NCI-H2196 treated with DMSO at 0.1 percent for 48 hours (cell line): ENCODE measurements at regions not wholly inside any gene's neighbourhood (a gene's known extent, or its start where the extent isn't known, plus 50 kb on each side); places are given as distances from the start of the nearest gene placed in this dataset.

Source experiments
- DNase-seq: peaks from one replicate; lab custom pipeline; 2025; ENCODE audit not compliant: unreplicated experiment; lab: John Stamatoyannopoulos, UW

DNA sequence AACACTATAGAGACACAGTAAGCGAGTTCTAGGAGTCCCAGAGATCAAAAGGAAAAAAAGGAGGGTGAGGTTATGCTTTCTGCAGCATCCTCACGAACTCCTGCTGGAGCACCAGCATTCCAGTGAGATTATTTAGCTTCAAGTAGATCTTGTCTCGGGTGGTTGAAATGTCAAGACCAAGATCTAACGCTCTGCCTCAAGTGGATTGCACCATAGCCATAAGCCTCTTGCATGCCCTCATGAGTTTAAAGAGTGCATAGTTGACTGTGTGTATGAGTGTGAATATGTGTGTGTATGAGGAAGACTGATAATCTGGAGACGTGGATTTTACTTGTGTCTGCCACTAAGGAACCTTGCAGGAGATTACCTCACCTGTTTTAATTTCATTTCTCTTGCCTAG lies 335.3 kb upstream of the ADAMTSL1 start:
- no peak for DNase-seq

DNA sequence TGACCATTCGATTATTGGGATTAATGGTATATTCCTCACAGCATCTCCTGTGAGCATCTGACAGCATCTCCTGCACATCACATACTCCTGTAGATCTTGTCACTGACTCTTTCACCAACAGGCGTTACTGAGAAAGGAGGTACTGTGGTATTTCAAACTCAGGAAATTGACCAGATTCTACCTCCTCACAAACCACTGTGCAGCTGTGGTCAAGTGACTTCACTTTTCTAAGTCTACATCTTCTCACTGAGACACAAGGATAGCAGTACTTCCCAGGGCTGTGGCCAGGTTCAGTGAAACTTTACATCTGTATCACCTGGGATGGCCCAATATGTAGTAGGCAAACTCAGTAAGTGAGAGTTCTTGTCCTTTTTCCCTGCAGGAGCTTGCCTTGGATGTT lies 332.3 kb upstream of the ADAMTSL1 start:
- DNase-seq: no peak

DNA sequence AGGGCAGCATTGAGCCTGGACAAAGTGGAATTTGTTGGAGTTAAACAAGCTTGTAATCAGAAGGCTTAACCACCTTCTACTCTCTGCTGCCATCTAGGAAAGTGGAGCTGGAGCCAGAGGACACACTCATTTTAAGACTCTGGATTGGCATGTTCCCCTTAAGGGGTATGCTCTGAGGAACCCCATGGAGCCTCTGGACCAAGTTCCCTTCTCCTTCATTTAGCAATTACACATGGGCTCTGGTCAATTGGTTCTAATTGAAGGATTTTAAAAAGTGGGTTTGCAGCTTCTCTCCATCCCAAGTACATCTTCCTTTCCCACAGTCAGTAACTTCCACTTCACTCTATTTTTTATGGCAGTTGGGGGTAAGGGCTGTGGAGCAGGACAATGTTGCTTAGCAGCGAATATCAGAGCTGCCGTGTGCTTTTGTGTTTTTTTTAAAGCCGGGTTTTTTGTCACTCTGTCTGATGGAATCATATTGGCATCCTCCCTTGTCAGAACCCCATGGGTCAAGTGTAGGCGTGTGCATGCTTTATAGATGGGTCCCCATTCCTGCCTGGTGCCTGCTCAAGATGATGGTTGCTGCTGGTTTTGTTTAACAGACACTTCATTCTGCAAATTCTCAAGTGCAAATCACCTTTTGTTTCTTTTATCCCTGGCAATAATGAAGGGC lies 330.7 kb upstream of the ADAMTSL1 start:
- no peak for DNase-seq

DNA sequence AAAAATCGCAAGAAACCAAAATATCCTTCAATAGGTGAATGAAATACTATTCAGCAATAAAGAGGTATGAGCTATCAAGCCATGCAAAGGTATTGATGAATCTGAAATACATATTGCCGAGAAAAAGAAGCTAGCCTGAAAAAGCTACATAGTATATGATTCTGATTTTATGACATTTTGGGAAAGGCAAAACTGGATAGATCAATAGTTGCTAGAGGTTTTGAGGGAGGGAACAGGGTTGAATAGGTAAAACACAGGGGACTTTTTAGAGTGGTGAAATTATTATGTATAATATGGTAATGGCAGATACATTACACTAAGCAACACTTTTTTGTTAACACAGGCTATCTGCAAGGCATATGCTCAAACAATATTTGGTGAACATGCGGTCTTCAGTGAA lies 327.6 kb upstream of the ADAMTSL1 start:
- DNase-seq: no peak

DNA sequence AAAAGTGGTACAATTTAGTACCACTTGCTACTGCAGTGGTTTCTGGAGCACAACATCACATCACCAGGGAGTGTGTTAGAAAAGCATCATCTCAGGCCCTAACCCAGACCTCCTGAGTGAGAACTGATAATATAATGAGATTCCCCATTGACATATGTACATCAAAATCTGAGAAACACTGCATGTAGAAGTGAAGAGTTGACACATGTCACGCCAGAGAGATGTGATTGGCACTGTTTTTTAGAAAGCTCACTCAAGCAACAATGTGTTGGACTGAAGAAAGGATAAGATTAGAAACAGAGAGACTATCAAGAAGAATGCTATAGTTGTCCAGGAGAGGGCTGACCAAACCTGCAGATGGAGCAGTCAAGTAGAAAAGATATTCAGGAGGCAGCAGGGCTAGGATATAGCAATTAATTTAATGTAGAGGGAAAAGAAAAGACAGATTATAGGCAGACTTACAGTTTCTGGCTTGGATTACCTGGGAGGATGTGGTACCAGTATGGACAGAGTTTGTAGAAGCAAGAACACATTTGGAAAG lies 324.4 kb upstream of the ADAMTSL1 start:
- DNase-seq: no peak

DNA sequence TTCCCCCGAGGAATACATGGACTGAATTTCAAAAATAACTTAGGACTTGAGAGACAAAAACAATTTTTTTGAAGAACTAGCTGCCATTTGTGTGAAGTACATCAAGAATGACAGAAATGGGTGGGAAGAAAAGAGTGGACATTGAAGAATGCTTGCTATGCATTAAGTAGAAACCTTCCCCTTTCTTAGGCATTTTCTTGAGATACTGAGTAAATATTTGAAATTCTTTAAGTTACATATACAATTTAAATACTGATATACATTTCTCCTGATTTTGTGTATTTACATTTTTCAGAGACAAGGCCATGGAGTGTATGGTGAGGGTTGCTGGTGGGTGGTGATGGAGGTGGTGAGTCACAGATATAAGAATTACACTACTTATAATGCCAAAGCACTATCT lies 319.3 kb upstream of the ADAMTSL1 start:
- DNase-seq: no peak

DNA sequence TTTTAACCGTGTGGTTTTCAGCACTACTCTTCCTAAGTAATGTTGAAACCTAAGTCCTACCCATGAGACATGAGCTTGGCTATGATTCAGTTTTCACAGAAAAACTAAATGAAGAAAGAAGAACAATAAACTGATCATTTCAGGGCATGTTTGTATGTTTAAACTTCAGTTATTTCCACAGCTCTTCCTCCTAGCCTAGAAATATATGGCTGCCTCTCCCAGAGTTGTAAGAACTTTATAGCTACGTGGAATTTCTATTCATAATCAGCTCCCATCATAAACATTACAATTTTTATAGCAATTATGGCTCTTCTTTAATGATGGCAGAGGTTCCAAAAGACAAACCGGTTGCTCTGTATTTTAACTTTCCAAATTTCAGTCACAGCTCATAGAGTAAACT lies 314.7 kb upstream of the ADAMTSL1 start:
- DNase-seq: no peak

DNA sequence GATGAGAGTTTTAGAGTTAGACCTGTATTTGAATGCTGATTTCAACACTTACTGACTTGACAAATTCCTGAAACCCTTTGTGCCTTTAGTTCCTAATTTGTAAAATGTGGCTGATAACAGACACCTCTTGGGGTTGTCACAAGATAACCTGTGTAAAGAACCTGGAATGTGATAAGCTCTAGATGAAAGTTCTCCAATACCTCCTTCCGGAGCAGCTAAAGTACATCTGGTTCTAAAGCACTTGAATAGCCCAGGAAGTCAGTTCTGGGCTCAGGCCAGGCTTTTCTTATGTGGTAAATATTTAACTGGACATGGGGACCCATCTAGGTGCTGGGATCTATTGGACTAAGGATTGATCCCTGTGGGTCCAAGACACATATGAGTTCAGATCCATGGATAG lies 310.8 kb upstream of the ADAMTSL1 start:
- DNase-seq: no peak

DNA sequence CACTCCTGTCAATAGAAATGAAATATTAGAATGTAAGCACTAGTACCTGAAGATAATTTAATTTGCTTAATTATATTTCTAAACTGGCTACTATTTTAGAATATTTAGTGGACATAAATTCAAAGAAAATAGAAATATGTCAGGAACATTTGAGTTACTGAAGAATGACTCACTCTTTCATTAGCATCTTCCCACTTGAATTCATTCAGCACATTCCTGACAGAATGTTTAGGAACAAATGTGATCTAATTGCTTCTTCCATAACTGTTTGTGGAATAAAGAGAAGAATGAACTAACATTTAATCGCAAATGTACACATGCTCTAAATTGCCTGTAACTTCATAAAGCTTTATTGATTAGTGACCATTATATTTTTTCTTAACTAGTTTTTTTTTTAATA lies 306.2 kb upstream of the ADAMTSL1 start:
- DNase-seq: no peak

DNA sequence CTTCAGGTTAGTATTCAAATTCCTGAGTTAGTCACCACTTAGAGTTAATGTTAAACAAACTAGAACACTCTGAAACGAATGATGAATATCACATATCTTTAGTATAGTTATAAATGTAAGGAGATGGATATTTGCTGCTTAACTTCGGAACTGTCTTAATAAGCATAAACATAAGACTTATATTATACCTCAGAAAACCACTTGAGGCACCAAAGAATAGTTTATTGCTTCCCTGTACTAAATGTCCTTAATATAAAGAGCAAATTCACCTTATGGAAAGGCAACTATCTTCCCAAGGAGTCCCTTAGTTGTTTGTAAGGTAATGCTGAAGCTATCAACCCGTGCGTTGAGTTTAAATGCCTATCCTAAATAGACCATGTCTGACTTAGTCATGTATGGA lies 300.0 kb upstream of the ADAMTSL1 start:
- no peak for DNase-seq

DNA sequence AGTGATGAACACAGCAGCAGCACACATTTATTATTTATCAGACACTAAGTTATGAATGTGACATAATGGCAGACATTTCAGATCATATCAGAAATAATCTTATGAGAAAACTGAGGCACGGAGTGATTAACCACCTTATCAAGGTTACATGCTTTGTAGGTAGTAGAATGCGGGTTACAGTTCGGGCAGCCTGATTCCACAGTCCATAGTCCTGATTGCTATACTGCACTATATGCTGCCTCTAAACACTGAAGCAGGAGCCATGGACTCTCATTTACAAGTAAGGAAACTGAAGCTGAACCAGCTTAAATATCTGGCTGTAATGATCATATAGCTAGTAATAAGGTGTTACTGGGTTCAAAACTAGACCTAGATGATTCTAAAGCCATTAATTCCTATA lies 291.3 kb upstream of the ADAMTSL1 start:
- DNase-seq: no peak

DNA sequence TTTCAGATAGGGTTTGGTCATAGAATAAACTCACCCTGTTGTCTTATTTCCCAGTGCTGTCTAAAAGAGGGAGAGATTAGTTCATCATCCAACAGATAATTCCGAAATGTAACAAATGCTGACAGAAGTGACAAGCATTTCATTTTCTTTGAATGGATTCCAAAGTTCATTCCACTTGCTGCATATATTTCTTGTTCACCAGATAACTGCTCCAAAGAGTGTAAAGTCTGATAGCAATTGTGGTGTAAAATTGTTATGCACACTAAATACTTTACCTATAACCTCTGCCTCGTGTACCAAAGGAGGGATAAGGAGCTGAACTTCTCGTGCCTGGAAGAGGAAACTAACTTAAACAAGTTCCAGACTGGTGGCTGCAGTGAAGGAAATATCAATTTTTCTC lies 290.0 kb upstream of the ADAMTSL1 start:
- no peak for DNase-seq

DNA sequence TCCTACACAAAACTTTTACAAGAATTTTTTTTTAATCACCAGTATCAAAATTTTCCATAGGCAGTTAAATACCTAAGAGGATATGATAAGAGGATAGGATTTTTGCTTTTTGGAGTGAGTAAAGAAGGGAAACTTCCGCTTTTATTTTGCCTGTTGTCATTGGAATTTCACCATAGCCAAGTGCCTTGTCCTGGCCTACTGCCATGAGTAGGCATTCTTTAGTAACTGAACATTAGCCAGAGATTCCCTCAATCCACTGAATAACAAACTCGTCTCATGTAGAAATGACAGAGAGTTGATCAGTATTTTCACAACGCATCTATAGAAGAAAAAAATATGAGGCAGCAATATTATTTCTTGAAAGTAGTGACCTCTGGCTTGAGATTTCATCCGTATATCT lies 289.6 kb upstream of the ADAMTSL1 start:
- no peak for DNase-seq

DNA sequence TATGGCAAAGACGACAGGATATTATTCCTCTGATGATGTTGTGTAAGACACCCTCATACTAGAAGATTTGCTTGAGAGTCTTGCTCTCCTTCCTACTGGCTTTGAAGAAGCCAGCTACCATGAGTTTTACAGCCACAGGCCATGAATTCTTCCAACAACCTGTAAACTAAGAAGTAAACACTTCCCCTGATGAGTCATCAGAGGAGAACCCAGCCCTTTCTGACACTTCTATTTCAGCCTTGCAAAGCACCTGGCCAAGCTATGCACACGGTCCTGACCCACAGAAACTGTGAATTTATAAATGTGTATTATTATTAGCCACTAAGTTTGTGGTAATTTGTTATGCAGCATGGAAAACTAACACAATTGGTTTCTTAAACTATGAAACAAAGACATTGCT lies 288.8 kb upstream of the ADAMTSL1 start:
- no peak for DNase-seq

DNA sequence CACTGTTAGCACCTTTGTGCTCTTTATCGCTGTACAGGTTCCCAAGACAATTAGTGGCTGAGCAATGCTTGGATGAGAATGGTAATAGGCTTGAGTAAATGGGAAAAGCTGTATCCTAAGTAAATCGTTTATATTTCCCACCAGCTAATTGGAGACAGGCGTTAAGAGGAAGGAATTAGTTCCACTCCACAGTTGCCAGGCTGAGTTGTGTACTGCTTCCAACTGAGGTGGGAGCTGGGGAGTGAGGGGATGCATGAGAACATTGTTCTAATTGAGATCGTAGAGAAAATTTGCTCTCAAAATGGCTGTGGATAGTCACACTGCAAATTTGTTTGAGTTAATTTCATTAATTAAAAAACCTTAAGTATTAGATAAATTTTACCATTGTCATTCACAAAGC lies 285.0 kb upstream of the ADAMTSL1 start:
- no peak for DNase-seq

DNA sequence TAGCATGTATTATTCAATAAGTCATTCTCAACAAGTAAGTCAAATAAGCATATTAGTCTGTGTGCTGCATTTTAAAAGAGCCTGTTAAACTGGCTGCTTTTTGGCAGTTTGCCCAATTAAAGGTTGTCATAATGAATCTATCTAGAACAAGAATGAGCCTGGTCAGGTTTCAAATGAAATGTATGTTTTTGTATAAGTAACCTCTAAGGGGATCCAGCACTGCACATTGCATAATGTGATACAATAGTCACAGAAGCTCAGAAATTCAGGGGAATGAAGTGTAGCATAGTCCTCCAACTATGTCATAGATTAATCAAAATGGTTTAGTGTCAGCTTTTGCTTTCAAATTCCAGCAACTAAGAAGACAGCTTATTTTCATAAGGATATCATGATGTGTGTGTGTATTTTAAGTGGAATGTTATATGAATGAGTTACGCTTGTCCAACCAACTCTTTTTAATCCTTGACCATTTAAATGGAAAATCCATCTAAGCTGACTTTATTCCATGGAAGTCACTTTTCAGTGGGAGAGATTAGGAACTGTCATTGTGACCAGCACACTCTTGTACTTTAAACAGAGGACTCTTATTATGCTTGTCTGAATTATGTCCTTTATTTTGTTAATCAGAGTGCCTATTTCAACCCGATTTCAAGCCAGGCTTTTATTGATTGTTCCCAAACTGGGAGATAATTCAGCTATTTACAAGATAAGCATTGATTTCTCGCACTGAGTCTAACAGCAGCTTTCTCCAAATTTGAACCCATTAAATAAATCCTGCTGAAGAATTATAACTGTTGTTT lies 283.9 kb upstream of the ADAMTSL1 start:
- no peak for DNase-seq

DNA sequence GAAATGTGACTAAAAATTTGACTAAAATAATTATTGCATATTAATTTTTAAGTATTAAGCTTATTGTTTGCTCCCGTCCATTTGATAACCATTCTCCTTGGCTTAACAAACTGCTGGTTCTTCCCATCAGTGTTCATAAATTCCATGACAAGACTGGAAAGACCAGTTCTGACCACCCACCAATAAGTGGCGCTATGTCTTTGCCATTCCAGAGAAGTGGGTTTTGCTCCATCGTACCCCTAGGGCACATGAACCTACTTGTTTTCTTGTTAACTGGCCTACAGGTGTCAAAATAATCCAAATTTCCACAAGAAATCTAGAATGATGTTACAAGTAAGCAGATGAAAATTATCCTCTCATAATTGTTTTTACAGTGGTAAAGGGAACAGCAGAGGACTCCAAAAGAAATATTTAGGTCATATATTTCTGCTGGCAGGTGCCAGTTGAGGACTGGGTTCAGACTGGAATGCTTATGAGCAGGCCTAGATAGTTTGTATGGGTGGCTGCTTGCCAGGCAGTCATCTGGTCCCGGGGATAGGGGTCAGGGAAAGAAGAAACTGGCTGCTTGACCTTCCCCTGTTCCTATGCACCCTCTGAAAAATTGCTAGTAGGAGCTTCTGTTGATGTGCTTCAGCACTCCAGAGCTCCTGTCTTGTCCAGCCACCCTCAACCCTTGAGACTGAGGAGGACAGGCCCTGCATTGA lies 283.1 kb upstream of the ADAMTSL1 start:
- DNase-seq: no peak

DNA sequence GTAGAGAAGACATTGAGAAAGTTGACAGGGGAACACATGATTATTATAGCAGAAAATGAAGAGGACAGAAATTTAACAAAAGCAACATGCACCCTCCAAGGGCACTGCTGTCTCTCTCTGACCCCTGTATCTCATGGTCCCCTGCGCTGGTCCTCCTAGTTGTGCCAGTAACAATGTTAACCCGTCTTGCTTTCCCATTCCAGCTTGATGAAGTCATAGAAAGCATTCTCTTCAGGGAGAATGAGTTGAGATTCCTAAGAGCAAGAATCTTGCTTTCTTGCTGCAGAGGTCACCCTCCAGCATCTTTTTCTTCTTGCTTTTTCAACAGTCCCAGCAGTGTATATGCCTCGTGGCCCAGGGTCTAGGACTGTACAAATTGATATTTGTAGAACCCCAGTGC lies 279.6 kb upstream of the ADAMTSL1 start:
- no peak for DNase-seq

DNA sequence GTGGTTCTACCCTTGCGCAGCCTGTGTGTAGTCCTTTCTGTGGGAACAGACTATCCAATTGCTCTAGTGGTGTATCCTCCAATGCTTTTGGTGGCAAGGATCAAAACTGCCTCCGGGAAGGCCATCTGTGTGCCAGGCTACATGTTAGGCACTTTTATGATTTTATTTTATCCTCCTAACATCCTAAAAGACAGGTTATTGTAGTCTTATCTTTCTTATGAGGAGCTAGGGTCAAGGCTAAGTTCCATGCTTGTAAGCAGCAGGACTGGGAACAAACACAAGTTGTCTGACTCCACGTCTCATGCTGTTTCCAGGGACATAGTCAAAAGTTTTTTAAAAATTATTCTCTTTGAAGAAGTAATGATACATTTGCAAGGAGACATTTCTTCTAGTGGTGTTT lies 278.7 kb upstream of the ADAMTSL1 start:
- DNase-seq: no peak

DNA sequence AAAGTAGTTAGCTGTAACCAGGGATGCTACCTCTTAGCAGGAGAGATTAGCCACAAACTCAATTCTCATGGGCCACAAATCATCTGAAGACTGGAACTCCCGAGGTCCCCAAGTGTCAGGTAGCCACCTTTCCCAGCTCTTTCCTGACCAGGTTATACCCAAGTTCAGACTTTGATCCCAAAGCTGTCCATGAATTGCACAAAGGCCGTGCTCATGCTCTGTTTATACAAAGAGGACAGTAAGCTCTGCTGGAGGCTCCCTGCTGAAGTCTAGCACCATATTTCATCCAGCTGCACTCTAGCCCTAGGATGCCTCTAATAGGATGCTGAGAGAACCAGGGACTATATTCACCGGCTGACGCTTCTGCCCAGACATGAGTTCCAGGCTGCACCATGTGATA lies 271.0 kb upstream of the ADAMTSL1 start:
- DNase-seq: no peak

DNA sequence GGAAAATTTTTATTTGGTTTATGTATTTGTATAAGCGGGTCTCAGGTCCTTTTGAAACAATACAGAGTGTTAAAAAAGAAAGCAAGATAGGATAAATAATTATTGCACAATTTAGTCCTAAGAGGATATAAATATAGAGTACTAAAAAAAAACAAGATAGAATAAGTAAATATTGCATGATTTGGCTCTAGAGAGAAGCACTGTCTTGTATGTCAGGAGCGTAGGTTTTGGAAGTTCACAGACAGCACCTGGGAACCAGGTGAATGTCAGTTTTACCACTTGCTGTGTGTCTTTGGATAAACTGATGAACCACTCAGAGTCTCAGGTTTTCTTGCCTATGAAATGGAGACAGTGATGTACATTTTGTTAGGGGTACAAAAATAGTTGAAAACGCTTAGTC lies 266.2 kb upstream of the ADAMTSL1 start:
- no peak for DNase-seq
